ENCODE measurements at regions not wholly inside any gene's neighbourhood (a gene's known extent, or its start where the extent isn't known, plus 50 kb on each side); places are given as distances from the start of the nearest gene placed in this dataset.
"Not testable (repeated sequence)": the region's sequence is repeated elsewhere in the genome, so short reads cannot be mapped to it uniquely, and the experiment has no call there.

DNA sequence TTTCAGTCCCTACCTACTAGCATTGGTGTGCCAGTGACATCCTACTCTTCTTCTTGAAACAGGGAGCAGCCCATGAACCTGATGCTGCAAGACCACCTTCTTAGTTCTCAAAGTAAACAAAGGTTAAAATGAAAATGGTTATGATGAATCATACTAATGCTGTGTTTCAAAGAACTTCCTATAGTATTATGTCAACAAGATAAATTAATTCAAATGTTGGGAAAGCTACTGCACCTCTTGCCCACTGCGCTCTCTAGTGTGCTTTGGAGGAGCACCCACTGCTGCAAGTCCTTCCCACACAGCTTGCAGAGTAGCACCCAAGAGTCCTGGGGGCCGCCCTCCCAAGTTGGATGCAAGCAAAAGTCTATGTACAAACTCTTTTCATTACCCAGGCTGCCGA lies 81.1 kb downstream of the CD200R1L start:
- no peak for DNase-seq

GRCh38 chr3:112763258-112763657 lies 83.4 kb downstream of the CD200R1L start:
- DNase-seq: no peak

DNA sequence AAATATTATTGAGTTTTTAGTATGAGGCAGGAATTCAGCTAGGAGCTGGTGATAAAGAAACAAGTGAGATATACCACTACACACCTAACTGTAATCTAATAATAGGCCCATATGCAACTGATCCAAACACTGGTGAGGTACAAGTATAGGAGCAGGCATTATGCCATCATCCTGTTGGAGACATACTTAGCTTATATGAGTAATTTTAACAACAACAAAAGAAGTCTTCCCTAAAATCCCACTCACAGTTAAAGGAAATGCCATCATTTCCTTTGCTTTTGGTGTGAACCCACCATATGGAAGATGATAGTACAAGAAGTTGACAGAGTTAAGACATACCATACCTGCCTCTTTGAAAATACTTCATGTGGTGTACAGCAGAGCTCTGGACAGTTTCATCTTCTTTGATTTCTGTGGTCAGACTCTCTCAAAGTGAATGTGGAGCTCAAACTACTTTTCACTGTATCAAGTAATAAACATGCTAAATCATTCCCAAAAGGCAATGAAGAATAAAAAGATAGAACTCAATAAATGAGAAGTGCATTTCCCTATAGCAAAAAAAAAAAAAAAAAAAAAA lies 85.5 kb downstream of the CD200R1L start:
- no peak for DNase-seq

DNA sequence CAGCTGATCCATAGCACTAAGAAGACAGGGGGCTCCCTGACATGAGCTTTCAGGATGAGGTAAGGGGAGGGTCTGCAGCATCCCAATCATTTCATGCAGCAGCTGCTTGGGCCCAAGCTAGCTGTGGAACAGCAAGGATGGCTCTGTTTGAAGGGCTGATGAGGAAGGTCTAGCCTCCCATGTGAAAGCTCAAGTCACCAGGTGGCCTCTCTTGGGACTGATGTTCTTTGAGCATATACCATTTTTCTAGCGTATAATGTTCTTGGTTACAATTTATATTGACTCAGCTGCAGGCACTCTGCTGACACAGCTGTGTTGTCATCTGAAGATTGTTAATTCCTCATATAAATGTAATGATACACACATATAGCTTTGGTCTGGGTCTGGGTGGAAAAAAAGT lies 87.0 kb downstream of the CD200R1L start:
- peak; percentile 8 for DNase-seq

GRCh38 chr3:112759210-112759609 lies 87.5 kb downstream of the CD200R1L start:
- DNase-seq: no peak

DNA sequence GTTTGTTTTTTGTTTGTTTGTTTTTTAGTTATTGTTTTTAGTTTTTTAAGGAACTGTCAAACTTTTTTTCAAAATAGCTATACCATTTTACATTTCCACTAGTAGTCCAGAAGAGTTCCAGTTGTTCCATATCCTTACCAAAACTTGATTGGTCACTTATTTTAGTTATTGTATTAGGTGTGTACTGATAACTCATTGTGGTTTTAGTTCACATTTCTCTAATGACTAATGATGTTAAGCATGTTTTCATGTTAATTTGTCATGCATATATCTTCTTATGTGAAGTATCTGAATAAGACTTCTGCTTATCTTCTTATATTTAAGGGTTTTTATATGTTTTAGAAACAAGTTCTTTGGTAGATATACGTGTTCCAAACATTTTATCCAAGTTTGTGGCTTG lies 89.5 kb downstream of the CD200R1L start:
- DNase-seq: no peak

- DNase-seq: no peak
Observed at GRCh38 chr3:112755845-112756613, 90.6 kb downstream of the CD200R1L start.

DNA sequence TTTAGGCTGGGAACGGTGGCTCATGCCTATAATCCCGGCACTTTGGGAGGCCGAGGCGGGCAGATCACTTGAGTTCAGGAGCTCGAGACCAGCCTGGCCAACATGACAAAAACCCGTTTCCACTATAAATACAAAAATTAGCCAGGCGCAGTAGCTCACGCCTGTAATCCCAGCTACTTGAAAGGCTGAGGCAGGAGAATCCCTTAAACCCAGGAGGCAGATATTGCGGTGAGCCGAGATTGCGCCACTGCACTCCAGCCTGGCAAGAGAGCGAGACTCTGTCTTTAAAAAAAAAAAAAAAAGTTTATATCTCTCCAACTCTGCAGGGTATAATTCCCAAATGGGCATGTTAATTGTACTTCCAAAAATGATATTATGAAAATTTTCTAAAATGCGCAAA lies 91.6 kb downstream of the CD200R1L start:
- DNase-seq: not testable (repeated sequence)

DNA sequence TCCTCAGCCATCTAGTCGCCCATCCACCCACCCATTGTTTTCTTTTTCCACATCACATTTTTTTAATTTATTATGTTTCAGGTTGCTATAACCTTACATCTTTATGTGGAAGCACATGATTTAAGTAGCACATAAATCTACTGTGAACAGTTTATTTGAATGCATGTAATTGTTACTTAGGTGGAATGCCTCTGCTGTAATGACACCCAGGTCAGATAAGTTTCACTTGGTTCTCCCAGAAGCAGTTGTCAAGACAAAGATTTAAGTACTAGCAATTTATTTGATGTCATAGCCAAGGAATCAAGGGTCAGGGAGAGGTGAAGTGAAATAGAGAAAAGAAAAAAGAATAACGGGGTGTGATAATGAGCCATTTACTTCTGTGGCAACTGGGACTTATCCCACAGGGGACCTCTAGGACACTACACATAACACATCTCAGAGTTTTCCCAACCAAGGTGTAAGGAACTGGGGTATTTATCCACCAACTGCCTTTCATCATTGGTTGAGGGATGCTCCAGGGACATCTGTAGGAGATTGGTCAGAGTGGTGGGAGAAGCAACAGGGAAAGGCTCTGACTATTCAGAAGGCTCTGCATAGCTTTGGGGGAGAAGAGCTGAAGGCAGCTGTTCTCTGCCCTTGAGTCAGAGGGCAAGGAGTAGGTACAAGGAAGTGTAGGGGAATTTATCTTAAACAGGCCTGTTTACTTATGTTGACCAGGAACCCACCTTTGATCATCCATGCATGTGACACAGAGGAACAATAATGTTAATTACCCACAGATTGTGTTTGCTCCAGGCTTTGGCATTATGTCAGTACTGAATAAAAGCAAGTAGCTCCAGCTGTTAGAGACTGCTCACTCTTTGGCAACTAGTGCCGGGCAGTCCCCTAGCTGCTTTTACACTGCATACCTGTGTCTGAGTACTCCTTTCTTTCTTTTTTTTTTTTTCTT lies 94.8 kb downstream of the CD200R1L start:
- DNase-seq: no peak

DNA sequence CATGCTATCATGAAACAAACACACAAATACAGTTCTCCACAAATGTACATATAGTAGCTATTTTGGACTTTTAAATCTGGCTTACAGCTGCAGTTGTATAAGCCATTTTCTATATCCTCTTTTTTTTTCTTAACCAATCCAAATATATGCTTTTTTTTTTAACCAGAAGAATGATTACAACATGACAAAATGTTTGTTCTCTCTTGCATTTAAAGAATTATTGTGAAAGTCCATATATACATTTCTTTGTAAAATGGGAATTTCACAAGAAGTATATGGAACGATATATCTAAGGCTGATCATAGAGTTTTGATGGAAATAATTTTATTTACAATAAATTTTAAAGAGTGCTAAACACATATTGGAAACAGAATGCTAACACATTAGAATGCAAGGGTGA lies 95.6 kb downstream of the CD200R1L start:
- DNase-seq: no peak

- no peak for DNase-seq
Observed at GRCh38 chr3:112747624-112748023, 99.0 kb downstream of the CD200R1L start.

- DNase-seq: no peak
Observed at GRCh38 chr3:112746675-112747280, 99.9 kb downstream of the CD200R1L start.

DNA sequence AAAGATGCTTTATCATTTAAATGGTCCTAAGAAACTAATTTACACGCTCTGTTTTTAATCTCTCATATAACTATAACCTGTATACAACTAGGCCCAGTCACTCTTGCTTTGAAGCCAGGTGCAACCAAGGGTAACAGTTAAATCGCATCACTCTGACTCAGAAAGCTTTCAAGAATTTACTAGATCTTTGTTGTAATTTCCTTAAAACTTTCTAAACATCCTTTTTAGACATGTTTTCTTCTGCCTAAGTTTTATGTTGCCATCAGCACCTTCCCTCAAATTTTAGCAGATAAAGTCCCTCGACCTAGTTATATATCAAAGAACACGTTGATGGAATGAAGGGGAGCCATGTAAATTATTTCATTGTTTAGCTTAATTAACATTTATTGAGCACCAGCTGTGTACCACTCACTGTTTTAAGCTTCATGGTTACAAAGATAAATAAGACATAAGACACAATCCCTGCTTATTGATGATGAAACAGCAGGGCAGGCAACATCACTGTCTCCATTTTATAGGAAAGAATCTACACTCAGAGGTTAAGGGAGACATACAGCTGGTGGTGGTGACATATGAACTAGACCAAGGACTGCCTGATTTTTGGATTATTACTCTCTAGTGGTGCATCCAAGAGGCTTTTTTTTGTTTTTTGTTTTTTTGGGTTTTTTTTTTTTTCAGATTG lies 101.0 kb downstream of the CD200R1L start:
- DNase-seq: no peak

DNA sequence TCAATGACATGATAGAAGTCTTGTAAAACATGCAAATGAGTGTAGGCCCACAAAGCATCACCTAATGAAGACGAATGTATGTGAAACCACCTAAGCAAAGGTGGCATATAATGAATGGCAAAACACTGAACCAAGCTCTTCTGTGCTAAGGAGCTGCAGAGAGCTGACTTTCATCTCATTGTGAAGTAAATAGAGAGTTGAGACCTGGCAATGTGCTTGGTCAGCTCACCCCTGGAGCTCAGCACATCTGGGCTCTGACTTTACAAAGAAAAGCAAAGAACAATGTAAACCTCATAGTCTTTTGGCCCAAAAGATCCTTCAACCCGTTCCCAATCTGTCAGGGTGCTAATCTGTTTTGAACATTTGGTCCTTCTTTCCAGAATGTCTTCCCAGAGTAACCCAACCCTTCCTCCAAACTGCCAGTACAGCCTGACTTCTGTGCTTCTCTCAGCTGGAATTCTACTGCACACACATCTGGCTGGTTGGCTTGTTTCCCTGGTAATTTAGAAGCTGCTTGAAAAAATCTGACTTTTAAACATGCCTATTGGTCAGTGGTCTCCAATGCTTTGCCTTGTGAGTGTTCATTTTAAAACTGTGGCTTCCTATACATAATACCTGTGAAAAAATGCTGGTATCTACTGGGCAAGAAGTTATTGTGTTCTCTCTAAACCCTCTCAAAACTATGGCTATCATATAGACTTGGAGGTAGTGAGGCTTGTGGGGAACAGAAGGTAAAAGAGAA lies 101.7 kb downstream of the CD200R1L start:
- DNase-seq: no peak

DNA sequence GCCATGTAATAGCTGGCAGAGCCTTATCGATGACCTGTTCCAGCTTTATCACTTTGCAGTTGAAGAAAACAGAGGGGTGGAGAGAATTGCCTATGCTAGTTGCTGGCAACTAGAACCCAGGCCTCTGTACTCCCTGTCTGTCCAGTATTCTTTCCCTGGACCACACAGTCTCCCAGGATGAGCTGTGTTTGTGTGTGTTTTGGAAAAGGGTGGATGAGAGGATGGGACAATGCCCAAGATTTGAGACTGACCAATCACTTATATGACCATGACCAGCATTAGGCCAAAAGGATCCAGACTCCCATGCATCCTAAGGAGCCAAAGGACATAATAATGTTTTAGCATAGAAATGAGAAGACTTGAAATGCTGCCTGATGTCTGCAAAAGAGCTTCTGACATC lies 102.6 kb downstream of the CD200R1L start:
- DNase-seq: no peak

- DNase-seq: no peak
Observed at GRCh38 chr3:112742934-112743333, 102.0 kb upstream of the CCDC80 start.

- DNase-seq: no peak
Observed at GRCh38 chr3:112741983-112742382, 101.0 kb upstream of the CCDC80 start.

DNA sequence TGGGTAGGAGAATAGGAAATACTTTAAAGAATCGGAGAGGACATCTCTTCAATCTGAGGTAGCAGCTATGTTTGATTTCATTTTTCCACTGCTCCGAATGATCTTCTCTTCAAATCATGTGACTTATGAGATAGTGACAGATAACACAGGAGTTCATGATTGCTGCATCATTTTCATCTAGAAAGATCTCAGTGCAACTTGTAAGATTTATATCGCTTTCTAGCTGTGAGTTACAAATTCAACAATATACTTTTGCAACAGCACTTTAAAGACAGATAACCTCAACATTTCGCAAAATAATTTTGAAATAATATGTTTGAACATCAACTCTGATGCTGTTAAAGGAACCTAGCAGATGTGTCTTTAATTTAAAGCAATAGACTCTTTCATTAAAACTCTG lies 99.9 kb upstream of the CCDC80 start:
- no peak for DNase-seq

DNA sequence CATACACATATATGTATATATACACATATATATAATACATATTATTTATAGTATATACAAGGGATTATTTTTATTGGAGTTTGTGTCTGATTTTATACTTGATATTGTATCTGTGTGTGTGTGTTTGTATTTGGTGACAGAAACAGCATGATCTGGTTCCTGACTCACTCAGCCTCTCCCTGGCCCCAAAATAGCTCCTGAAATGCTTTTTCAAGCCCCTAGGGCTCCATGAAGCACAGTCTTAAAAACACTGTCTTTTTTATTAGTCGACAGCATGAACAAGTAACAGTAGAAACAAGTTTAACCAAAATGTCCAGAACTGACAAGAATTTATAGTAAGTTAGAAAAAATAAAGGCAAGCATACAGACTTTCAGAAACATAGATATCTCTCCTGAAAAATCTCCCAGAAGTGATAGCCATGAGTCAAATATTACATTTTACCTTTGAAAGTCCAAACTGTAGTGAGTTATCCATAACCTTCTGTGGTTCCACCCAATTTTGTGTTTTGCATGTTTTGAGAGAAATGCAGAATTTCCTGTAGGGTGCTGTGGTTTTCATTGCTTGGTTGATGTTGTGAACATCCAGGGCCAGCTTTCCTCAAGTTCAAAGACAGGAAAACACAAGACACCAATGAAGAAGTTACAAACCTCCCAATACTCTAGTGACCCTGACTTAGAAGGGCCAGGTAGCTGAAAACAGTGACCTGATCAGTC lies 98.5 kb upstream of the CCDC80 start:
- no peak for DNase-seq

GRCh38 chr3:112738366-112738765 lies 97.4 kb upstream of the CCDC80 start:
- no peak for DNase-seq
